NCI-H2081 treated with DMSO at 0.1 percent for 48 hours (cell line): ENCODE measurements at regions not wholly inside any gene's neighbourhood (a gene's known extent, or its start where the extent isn't known, plus 50 kb on each side); places are given as distances from the start of the nearest gene placed in this dataset.

ENCODE experiments used
- DNase-seq: peaks from one replicate; lab custom pipeline; 2025; lab: John Stamatoyannopoulos, UW

- no peak for DNase-seq
Measured at GRCh38 chr11:112785719-112786118, 175.5 kb upstream of the NCAM1 start.

- no peak for DNase-seq
Measured at GRCh38 chr11:112786196-112786595, 175.0 kb upstream of the NCAM1 start.

DNA sequence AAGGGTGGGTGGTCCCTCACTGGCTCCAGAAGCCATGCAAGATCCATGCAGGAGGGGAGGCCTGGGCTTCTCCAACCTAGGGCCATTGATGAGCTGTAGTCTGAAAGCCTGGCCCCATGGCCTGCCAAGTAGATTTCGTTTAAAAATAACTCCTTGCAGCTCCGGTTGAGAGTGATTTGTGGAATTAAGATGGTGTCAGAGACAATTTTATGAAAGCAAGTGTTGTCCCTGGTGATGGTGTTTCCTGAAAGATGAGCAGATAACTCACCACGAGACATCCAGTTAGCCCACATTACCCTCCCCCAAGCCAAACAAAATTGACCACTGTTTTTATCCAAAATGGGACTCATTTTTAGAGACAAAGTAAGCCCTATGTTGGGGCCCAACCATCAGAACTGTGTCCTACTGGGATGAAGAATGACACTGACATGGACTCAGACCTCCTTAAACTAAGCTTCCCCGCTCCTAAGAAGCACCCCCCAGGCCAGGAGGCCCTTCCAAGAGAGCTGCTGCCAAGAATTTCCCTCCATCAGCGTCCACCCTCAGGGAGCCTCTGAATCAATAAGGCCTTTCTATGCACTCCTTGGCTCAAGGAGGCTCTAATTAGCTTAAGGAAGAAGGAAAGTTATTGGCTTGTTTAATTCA is 174.2 kb upstream of the NCAM1 start:
- DNase-seq, result no peak

DNA sequence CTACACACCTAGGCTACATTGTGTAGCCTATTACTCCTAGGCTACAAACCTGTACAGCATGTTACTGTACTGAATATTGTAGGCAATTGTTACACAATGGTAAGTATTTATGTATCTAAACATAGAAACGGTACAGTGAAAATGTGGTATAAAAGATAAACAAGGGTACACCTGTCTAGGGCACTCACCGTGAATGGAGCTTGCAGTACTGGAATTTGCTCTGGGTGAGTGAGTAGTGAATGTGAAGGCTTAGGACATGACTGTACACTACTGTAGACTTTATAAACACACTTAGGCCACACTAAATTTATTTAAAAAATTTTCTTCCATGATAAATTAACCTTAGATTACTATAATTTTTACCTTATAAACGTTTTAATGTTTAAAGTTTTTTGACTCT is 171.7 kb upstream of the NCAM1 start:
- no peak for DNase-seq

DNA sequence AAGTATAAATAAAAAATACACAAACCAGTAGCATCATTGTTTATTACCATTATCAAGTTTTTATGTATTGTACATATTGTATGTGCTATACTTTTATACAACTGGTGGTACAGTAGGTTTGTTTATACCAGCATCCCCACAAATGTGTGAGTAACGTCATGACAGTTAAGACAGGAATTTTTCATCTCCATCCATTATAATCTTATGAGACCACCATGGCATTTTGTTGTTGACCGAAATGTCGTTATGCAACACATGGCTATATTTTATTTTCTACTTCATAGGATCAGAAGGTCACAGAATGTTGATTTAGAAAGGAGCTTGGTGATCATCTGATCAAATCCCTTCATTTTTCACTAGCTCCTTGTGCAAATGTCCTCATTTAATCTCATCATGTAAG is 170.9 kb upstream of the NCAM1 start:
- DNase-seq, result no peak

DNA sequence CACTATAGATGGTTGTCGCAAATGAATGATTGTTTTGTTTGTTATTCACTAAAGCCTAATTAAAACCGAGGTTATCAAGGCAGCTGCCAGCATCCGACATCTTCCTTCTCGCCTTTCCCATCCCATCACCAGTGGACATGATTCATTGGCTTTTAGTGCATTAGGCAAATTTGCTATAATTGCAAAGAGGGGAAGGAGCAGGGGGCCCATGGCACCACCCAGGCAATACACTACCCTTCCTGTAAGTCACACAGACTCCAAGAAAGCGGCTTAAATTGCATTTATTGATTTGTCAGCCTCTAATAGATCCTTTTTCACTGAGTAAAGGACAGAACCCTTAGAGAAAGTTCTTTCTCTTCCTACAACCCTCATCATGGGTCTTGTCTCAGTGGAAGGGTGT is 169.2 kb upstream of the NCAM1 start:
- DNase-seq, result no peak

DNA sequence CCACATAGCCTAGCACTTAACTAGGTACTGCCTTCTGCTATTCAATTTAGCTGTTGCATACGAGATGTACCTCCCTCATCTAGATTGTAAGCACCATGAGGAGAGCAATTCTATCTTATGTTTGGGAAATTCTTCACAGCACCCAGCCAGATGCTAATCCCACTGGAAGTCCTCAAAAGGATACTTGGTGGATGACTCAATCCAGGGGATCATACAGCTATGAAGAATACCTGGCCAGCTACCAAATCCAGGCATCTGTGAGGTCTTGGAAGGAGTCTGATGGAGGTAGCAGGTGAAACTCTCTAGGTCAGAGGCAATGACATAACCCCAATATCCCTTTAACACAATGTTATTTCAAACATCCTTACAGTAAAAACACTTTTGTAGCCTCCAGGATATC is 167.8 kb upstream of the NCAM1 start:
- DNase-seq, result no peak

- DNase-seq, result no peak
Measured at GRCh38 chr11:112794331-112794846, 166.8 kb upstream of the NCAM1 start.

GRCh38 chr11:112795142-112795815 is 165.9 kb upstream of the NCAM1 start:
- no peak for DNase-seq

GRCh38 chr11:112795911-112796649 is 165.1 kb upstream of the NCAM1 start:
- no peak for DNase-seq

DNA sequence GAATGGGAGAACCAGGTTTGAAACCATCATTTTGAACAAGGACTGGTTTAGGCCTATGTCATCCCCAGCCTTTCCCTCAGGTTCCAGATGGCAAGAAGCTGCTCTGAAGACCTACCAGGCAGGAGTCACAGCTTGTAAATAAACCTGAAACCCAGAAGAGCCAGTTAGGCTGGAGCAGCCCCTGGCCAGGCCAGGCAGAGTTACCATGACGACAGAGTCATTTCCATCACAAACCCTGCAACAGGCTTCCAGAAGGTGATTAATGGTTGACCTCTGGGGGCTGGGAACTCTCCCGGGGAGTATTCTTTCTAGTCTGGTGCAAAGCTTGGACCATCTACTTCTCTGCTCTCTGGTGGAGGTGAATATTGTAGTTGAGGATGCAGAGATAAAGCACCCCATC is 164.1 kb upstream of the NCAM1 start:
- no peak for DNase-seq

DNA sequence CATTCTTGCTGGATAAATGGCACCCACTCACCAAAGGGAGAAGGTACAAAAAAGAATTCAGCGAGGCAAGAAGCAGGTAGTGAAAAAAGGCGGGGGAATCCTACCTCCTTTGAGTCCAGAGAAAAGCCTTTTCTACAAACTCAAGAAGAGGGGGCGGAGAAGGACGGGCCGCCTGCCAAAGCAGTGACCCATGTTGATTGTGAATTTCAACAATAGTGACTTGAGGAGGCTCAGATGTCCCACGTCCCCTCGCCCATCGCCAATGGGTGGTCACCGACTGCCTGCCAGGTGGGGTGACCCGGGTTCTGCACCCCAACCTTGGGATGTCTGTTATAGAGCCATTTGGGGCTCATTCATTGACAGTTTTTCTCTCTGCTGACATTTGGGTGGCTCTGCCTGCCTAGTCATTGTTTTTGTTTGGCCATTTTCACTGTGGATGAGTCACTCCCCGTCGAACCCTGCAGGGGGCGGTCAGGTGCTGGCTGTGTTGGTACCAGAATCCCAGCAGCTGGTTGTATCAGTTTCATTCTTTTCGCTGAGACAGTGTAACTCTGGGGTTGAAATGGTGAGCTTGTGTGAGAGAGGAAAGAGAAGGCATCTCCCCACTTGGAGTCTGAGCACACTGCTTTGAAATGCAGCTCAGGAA is 163.4 kb upstream of the NCAM1 start:
- DNase-seq, result peak; percentile 3

- DNase-seq, result no peak
Measured at GRCh38 chr11:112801025-112801816, 160.0 kb upstream of the NCAM1 start.

DNA sequence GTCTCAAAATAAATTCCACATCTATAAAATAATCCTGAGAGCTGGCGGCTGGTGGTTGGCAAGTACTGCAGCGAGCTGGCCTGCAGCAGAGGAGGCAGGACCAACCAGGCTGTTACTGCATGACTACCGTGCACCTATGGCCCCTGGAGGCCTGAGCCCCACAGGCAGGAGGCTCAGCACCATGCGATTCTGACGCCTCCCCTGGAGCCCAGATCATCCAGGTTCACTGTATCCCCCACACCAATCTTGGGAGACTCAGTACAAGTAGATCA is 159.5 kb upstream of the NCAM1 start:
- DNase-seq, result no peak

DNA sequence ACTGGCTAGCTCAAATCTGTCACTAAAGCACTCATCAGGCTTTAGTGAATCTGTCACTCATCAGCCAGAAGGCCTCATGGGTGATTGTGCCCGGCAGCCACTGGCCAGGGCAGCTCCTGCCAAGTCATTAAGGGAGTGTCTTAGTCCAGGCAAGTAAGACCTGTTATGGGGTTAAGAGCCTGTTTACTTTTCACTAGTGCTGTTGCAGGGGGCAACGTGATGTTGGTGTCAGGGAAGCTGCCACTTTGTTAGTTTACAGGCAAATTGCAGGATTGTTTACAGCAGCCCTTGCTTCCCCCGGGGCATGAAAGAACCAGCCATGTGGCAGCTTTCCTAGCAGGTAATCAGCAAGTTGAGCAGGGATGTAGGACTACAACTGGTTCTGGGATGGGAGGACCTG is 155.6 kb upstream of the NCAM1 start:
- DNase-seq, result peak; percentile 18

DNA sequence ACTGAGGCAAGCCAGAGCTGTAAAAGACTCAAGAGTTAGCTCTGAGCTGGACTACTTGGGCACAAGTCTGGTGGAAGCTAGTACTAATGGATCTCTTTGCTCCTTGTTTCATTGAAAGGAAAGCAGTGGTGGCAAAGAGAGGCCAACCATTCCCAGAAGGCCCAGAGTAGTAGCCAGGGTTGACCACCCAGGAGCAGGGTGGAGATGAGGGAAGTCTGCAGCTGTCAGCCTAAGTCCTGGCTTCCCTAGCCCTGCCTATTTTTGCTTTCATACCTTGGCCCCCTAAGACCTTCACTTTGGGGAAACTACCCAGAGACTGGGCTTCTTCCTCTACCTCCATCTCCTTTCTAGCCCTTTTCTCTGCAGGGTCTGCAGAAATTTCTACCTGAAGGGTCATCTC is 155.0 kb upstream of the NCAM1 start:
- DNase-seq, result no peak

DNA sequence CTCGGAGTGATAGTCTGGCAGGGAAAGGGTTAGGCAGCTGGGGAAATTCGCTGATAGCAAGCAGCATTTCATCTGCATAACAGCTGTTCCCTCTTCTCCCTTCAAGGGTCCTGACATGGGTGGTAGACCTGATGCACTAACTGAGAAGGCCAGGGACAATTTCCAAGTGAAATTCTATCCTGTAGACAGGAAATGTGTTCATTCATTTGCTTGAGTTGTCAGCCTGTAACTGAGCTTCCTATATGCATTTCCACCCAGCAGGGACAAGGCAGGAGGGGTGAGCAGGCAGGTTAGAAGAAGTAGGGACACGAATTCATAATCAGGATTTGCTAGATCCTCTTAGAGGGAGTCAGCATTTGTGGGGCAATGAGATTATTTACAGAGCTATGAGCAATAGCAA is 154.3 kb upstream of the NCAM1 start:
- DNase-seq, result no peak

DNA sequence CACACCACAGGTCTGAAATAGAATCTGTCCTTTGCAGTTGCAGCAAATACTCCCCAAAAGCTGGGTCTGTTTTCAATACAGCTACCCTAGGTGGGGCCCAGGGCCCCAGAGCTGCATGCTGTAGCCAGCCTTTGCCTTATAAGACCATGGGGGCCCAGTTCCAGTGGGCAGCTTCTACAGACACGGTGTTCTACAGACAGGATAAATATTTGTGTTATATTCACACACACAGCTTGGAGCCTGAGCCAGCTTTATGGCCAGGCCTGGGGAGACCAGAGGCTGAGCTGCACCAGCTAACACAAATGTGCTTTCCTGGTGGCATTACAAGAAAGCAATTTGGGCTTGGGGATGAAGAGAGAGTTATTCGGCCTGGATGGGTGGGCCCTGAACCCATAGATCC is 151.8 kb upstream of the NCAM1 start:
- no peak for DNase-seq

GRCh38 chr11:112810951-112811350 is 150.3 kb upstream of the NCAM1 start:
- DNase-seq, result no peak

- no peak for DNase-seq
Measured at GRCh38 chr11:112811783-112812182, 149.4 kb upstream of the NCAM1 start.

DNA sequence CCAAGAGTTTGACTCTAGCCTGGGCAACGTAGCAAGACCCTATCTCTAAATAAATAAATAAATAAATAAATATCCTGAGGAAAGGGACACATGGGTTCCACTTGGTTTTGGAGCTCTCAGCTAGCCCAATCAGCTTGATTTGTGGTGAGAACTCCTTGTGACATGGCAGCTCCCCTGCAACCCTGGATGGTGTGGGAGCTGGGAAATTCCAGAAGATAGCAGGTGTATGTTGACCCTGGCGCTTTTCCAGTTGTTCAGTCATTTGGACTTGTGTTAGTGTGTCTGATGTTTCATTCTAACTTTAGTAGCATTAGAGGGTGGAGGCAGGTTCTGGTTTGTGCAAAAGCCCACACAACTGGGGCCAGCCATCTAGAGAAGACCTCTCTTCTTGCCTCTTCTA is 148.5 kb upstream of the NCAM1 start:
- no peak for DNase-seq

GRCh38 chr11:112814168-112814567 is 147.1 kb upstream of the NCAM1 start:
- DNase-seq, result no peak
